OCI-LY3 (cell line): ENCODE measurements at regions not wholly inside any gene's neighbourhood (a gene's known extent, or its start where the extent isn't known, plus 50 kb on each side); places are given as distances from the start of the nearest gene placed in this dataset.

ENCODE experiments used
- H2AFZ ChIP-seq: fragments of 200-600, 300-600 bp; shearing (Covaris generic); 2 replicates; pipeline ENCODE4 v1.6.0; 2014; ENCODE audit warnings: antibody characterized with exemption, low read depth, low read length
- H3K27ac ChIP-seq: fragments of 200-600, 300-600 bp; sonication (generic); 2 replicates; pipeline ENCODE4 v1.5.1; 2014; ENCODE audit warnings: mild to moderate bottlenecking, low read length, moderate library complexity, mixed read lengths
- H3K27me3 ChIP-seq: fragments of 200-600, 300-600 bp; sonication (generic); 2 replicates; pipeline ENCODE4 v1.6.1; 2014; ENCODE audit warnings: low read depth, low read length, mixed read lengths
- H3K36me3 ChIP-seq: fragments of 200-600, 300-600 bp; sonication (generic); replicated peaks from 2 replicates; pipeline ENCODE3; 2014; ENCODE audit warnings: low read depth, low read length, mixed read lengths
- H3K4me1 ChIP-seq: fragments of 300-600, 200-600 bp; sonication (generic); 2 replicates; pipeline ENCODE4 v1.6.1; 2014; ENCODE audit warnings: low read length, mixed read lengths
- H3K4me2 ChIP-seq: fragments of 200-600, 300-600 bp; sonication (generic); 2 replicates; pipeline ENCODE4 v1.6.1; 2014; ENCODE audit warnings: low read length, mixed read lengths
- H3K4me3 ChIP-seq: fragments of 300-600, 200-600 bp; sonication (generic); 2 replicates; pipeline ENCODE4 v1.5.1; 2014; ENCODE audit warnings: antibody characterized with exemption, mild to moderate bottlenecking, low read length, moderate library complexity
- H3K79me2 ChIP-seq: fragments of 300-600, 200-600 bp; shearing (Covaris generic); 2 replicates; pipeline ENCODE4 v1.6.1; 2014; ENCODE audit warnings: mild to moderate bottlenecking, low read length, mixed read lengths
- H3K9ac ChIP-seq: fragments of 300-600, 200-600 bp; shearing (Covaris generic); 2 replicates; pipeline ENCODE4 v1.6.0; 2014; ENCODE audit warnings: mild to moderate bottlenecking, low read length, moderate library complexity
- H3K9me3 ChIP-seq: fragments of 200-600, 300-600 bp; shearing (Covaris generic); 2 replicates; pipeline ENCODE4 v1.6.1; 2014; ENCODE audit warnings: low read length, mixed read lengths; ENCODE audit not compliant: insufficient read depth
- H4K20me1 ChIP-seq: fragments of 200-600, 300-600 bp; sonication (generic); 2 replicates; pipeline ENCODE4 v1.6.1; 2016; ENCODE audit warnings: low read length, mixed read lengths; ENCODE audit not compliant: insufficient read depth
- EZH2phosphoT487 ChIP-seq: fragments of 200-600 bp; shearing (Covaris generic); IDR thresholded peaks from 2 replicates; pipeline ENCODE4 v1.6.1; 2018; ENCODE audit warnings: antibody characterized with exemption, mixed run types, low read depth
- TF ChIP-seq, protein P1 (sequence below): fragments of 200-600, 300-600 bp; sonication (generic); IDR thresholded peaks from 2 replicates; pipeline ENCODE4 v1.5.1; 2014; ENCODE audit warnings: antibody characterized with exemption, low read length, low read depth

GRCh38 chr10:70973275-70973674 is 84.9 kb upstream of the PCBD1 start:
- H3K79me2 ChIP-seq: no peaks in the 10 kb centered on the region
- no peaks in the 10 kb centered on the region for H3K9me3 ChIP-seq
- no peak overlapping the region for H3K4me3 ChIP-seq
- no peak overlapping the region for H3K9ac ChIP-seq
- H2AFZ ChIP-seq: no peak overlapping the region
- peaks cover 8% of the 10 kb centered on the region; the same call in 1 of the 2 replicates for H3K27me3 ChIP-seq
- no peaks in the 10 kb centered on the region for H4K20me1 ChIP-seq
- H3K27ac ChIP-seq: no peak overlapping the region
- TF ChIP-seq, protein P1, sequence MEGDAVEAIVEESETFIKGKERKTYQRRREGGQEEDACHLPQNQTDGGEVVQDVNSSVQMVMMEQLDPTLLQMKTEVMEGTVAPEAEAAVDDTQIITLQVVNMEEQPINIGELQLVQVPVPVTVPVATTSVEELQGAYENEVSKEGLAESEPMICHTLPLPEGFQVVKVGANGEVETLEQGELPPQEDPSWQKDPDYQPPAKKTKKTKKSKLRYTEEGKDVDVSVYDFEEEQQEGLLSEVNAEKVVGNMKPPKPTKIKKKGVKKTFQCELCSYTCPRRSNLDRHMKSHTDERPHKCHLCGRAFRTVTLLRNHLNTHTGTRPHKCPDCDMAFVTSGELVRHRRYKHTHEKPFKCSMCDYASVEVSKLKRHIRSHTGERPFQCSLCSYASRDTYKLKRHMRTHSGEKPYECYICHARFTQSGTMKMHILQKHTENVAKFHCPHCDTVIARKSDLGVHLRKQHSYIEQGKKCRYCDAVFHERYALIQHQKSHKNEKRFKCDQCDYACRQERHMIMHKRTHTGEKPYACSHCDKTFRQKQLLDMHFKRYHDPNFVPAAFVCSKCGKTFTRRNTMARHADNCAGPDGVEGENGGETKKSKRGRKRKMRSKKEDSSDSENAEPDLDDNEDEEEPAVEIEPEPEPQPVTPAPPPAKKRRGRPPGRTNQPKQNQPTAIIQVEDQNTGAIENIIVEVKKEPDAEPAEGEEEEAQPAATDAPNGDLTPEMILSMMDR: no peak
- TF ChIP-seq EZH2phosphoT487: no peak
- no peaks in the 10 kb centered on the region for H3K36me3 ChIP-seq
- H3K4me1 ChIP-seq: no peaks in the 10 kb centered on the region
- no peak overlapping the region for H3K4me2 ChIP-seq

DNA sequence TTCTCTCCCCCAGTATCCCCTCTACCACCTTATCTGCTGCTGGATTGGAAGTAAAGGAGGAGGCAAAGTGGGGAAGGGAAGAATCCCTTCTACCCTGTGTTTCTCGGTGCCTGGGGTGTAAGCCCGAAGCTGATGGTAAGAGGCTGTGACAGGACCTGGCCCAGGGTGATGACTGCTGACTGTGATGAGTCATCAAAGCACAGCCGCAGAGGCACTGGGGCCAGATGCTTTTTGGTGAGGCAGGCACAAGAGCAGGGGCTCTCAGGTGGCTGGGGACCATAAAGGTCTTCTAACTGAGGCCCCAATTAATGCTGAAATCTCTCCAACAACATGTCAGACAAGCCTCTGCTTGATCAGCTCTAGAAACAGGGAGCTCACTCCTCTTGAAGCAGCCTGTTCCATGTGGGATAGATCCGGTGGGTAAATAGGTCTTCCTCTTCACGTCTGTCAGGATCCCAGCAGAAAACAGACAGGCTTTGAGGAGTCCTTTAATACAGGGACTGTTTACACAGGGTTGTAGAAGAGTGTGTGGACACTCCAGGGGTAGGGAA is 86.1 kb upstream of the PCBD1 start:
- H3K27me3 ChIP-seq: peaks cover 8% of the 10 kb centered on the region; the same call in 1 of the 2 replicates
- H3K36me3 ChIP-seq: no peaks in the 10 kb centered on the region
- H3K4me2 ChIP-seq: no peak overlapping the region
- no peaks in the 10 kb centered on the region for H3K4me1 ChIP-seq
- TF ChIP-seq, protein P1: no peak
- no peak for TF ChIP-seq EZH2phosphoT487
- H3K9ac ChIP-seq: no peak overlapping the region
- no peak overlapping the region for H3K4me3 ChIP-seq
- no peak overlapping the region for H3K27ac ChIP-seq
- H3K9me3 ChIP-seq: no peaks in the 10 kb centered on the region
- H4K20me1 ChIP-seq: no peaks in the 10 kb centered on the region
- H3K79me2 ChIP-seq: no peaks in the 10 kb centered on the region
- H2AFZ ChIP-seq: no peak overlapping the region

GRCh38 chr10:70974920-70975319 is 86.6 kb upstream of the PCBD1 start:
- Histone ChIP-seq H3K79me2 (no peaks in the 10 kb centered on the region), H4K20me1 (no peaks in the 10 kb centered on the region), H3K4me3 (no peak overlapping the region), H3K4me2 (no peak overlapping the region), H3K9me3 (no peaks in the 10 kb centered on the region), H3K4me1 (no peaks in the 10 kb centered on the region), H3K36me3 (no peaks in the 10 kb centered on the region), H3K27ac (no peak overlapping the region), H2AFZ (no peak overlapping the region), H3K27me3 (peaks cover 8% of the 10 kb centered on the region; the same call in 1 of the 2 replicates), H3K9ac (no peak overlapping the region)
- TF ChIP-seq, protein P1: no peak
- no peak for TF ChIP-seq EZH2phosphoT487

DNA sequence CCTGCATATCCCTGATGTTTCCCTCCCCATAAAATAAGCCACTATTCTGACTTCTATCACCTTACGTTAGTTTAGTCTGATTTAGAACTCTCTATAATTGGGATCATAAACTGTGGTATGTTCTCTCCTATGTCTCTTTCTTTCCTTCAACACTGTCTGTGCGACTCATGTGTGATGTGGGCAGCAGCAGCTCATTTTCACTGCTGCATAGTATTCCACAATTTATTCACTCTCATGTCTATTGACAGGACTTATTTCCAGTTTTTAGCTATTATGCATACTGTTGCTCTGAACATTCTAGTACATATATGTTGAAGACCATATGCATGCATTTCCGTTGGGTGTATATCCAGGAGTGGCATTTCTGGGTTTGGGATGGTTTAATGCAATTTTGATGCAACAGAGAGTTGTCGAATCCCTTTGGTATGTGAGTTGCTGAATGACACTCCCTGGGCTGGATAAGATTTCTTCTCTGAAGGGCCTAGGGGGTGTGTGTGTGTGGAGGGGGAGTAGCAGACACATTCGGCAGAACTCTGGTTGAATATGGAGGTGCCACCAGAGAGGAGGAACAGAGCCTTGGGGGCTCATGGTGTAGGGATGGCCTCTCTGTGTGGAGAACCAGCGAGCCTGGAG is 87.8 kb upstream of the PCBD1 start:
- Histone ChIP-seq H3K36me3 (no peaks in the 10 kb centered on the region), H3K9ac (no peak overlapping the region), H3K27ac (no peak overlapping the region), H3K9me3 (no peaks in the 10 kb centered on the region), H4K20me1 (no peaks in the 10 kb centered on the region), H3K4me3 (no peak overlapping the region), H2AFZ (no peak overlapping the region), H3K27me3 (peaks cover 8% of the 10 kb centered on the region; the same call in 1 of the 2 replicates), H3K4me1 (no peaks in the 10 kb centered on the region), H3K79me2 (no peaks in the 10 kb centered on the region), H3K4me2 (no peak overlapping the region)
- TF ChIP-seq EZH2phosphoT487: no peak
- TF ChIP-seq, protein P1: no peak
